HG03460 (cell line): ENCODE measurements at regions not wholly inside any gene's neighbourhood (a gene's known extent, or its start where the extent isn't known, plus 50 kb on each side); places are given as distances from the start of the nearest gene placed in this dataset.

Experiments
- ATAC-seq: cut with Tn5 transposase; IDR thresholded peaks from one replicate; pipeline ENCODE4 v1.9.1; 2021; ENCODE audit not compliant: unreplicated experiment

DNA sequence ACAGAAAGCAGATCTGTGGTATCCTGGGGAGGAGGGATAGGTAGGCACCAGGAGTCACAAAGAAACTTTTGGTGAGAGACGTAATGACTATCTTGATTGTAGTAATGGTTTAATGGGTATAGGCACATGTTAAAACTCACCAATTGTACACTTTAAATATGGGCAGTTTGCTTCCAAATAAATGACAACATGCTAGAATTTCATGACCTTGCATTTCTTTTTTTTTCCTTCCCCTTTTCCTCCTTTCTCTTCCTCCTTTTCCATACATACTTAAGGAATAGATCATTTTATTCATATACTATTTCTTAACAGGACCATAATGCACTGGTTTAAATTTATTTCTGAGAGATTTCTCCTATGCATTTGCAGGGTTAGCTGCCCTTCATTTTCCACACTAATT lies 341.8 kb downstream of the TMEM182 start:
- ATAC-seq, result no peak

DNA sequence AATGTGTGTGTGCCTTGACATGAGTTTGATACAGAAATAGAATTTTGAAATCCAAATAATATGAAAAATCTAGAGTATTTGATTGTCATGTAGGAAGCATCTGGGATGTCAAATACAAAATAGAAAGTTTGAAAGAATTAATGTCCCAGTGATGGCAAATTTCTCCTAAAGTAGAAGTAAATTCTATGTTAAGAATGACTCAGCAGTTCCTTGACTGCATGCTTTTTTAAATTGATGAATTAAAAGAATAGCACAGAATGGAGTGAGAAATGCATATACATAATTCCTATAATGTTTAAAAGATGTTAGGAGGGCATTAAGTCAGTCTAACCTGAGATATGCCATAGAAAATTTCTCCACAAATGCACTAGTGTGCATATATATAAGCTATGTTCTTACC lies 357.5 kb downstream of the TMEM182 start:
- no peak for ATAC-seq

- ATAC-seq, result no peak
Observed at GRCh38 chr2:103121106-103121505, 359.3 kb downstream of the TMEM182 start.

DNA sequence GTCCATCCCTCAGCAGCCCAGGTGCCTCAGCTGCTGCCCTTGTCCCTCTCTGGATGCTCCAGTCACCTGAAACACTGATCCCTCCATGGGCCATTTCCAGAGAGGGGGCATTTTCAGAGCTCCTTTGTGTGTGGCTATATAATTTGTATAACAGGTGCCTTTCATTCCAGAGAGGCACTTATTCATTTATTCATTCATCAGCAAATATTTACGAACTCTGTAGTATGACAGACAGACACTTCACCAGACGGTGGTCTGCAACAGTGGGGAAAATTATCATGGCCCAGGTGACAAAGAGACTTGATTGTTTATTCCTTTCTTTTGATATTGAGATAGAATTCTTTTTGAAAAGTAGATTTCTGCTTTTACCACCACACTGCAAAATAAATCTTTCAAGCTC lies 361.7 kb downstream of the TMEM182 start:
- no peak for ATAC-seq

DNA sequence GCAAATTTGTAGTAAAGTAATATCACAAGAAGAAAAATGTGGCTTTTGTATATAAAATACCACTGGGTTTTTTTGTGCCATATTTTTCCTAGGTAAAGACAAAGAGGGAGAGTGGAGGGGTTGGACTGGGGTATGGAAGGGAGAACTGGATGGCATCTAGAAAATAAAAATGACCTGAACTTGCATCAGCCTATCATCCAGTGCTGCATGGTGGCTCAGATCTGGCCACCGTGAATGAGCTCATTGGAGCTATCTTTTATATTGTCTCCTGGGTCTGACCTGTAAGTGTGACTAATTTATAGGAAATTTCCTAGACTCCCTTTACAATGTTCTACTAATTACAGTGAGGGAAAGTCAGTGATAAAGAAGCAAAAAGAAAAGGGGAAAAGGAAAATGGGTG lies 369.0 kb downstream of the TMEM182 start:
- no peak for ATAC-seq

- ATAC-seq, result peak; percentile 97
Observed at GRCh38 chr2:103132536-103133217, 370.8 kb downstream of the TMEM182 start.

- no peak for ATAC-seq
Observed at GRCh38 chr2:103135679-103136078, 373.8 kb downstream of the TMEM182 start.

DNA sequence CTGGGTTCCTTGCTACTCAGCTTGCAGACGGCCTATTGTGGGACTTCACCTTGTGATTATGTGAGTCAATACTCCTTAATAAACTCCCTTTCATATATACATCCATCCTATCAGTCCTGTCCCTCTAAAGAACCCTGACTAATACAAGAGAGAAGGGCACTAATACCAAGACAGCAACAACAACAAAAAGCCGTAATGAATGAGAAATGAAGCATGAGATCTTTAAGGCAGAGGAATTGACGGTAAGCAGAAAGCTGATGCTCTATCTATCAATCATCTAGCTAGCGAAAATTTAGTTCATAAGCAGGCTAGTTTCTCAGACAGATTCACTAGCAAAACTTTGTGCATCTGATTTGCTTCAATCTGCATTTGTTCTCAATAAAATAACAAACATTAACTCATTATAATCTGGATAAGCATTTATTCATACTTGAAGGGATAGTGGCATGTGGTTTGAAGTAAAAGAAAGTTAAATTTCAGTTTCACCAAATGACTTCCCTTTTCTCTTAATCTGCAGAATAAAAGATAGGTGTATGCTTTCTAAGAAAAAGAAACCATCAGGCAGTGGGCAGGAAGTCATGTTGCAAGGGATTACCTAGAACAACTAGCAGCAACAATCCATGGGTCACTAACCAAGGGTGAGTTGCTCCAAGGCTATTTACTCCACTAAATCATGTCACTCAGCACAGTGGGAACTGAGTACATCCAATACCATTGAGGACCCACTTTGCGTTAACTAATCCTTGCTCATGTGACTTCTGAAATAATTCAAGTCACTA lies 376.5 kb downstream of the TMEM182 start:
- ATAC-seq, result peak; percentile 79

DNA sequence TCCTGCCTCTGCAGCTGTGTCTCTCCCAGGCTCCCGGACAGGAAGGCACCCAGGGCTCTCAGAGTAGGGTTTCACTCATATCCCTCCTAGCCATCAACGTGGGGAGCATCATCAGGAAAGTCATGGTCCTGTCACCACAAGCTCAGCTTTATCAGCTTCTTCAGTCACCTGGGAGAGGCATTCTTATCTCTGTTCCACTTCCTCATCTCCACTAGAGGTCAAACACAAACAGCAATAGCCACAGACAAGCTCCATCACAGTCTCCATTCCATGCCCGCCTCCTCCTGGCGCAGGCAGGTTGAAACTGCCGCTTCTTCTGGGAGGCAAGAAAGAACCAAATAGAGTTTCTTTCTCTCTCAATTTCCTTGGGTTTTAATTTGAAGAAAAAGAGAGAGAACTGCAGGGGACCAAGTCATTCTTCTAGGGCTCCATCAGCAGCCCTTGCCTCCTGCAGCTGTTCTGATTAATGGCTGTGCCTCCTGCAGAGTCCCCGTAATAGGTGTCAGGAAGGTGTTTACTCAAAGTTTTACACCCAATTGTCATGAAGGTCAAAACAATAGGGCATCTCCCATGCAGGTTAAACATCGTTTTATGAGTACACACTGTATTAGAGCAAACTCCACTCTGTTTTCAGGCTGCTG lies 377.9 kb downstream of the TMEM182 start:
- ATAC-seq, result no peak

DNA sequence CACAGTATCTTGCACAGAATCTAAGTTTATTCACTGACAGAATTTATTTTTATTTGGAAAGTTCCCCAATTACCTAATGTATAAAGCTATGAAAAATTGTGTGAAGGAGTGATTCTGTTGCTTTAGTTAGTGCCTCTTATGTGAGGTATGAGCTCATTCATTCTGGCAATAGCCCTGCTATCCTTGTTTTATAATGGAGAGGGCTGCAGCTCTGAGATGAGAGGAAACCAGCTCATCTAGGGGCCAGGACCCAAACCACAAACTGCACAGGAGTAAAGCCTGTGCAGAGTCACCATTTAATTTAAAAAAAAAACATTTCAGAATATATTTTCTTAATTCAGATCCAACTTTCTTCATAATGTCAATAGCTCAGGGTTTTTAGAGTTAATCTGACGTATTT lies 383.0 kb downstream of the TMEM182 start:
- no peak for ATAC-seq

GRCh38 chr2:103145739-103146138 lies 383.9 kb downstream of the TMEM182 start:
- no peak for ATAC-seq

DNA sequence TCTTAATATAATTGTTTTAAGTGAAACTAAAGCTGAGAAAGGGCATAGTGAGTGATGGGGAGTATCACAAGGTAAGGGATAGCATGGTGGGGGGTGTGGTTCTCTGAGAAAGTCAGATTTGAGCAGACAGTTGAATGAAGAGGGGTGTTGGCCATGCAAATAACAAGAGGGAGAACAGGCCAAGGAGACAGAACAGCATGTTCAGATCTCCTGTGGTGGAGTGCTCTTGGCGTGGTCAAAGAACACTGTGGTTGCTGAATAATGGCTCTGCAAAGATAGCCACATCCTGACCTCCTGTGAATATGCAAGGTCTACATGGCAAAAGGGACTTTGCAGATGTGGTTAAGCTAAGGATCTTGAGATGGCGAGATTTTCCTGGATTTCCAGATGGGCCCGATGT lies 389.2 kb downstream of the TMEM182 start:
- ATAC-seq, result no peak

GRCh38 chr2:103152556-103152955 lies 390.7 kb downstream of the TMEM182 start:
- no peak for ATAC-seq

GRCh38 chr2:103153580-103154284 lies 391.9 kb downstream of the TMEM182 start:
- no peak for ATAC-seq

DNA sequence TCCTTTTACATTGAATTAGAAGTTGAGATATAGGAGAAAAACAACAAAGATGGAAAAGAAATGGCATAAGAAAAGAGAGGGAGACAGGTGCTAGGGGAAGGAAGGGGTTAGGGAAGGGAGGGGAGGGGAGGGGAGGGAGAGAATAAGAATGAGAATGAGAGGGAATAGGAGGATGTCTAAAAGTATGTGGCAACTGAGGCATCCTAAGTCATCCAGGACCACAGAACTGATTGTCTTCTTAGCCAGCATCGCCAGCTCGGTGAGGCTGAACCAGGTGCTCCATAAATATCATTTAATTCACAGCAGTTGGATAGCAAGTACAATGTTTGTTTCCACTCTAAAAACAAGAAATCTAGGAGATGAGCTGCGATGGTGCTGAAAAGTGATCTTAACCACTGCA lies 393.5 kb downstream of the TMEM182 start:
- ATAC-seq, result no peak

DNA sequence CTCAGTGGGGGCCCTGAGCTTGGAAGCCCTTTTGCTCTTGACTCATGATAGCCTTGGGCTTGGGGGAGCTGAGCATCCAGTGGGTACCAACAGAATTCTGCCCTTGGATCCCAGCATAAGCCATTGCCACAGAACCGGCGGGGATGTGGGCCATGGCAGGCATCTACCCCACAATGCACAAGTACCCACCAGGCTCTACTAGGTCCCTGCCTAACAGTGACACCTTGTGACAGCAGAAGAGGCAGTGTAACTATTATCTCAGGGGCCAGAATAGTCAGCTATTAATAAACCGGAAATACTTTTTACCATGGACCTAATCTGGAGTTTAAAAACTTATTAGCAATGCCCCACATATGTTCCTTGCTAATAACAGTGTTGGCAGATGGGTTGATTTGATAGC lies 397.2 kb downstream of the TMEM182 start:
- no peak for ATAC-seq

DNA sequence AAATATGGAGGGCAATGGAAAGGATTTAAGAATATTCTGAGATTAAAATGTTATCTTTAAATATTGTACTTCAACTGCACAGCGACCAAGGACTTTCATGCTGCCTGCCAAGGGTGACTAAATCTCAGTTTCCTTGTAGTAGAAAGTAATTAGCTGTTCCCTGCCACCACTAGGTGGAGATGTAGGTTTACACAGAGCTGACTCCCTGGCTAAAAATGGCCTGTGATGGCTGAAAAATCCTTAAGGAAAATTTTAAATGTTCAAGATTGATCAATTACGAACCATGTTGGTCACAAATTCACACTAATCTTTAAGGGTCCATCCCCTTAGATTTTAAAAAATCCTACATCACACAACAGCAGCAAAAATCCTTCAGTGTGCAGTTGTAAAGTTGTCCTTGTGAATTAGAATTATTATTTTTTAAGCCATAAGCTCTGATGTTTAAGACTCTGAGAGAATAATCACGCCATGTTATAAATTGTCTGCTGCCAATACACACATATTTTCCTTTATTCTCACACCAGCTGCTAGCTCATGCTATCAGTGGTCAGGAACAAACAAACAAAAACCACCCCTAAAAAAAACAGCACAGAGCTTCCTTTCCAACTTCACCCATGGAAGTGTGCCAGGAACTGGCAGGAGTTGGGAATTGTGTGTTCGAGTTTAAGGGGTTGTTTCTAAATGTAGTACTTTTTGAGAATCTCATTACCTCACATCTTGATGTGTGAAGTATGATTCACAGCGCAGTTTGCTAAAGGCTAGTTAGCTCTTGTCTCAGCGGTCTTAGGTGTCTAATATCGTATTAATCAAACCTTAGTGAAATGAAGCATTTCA lies 399.8 kb downstream of the TMEM182 start:
- peak; percentile 62 for ATAC-seq

DNA sequence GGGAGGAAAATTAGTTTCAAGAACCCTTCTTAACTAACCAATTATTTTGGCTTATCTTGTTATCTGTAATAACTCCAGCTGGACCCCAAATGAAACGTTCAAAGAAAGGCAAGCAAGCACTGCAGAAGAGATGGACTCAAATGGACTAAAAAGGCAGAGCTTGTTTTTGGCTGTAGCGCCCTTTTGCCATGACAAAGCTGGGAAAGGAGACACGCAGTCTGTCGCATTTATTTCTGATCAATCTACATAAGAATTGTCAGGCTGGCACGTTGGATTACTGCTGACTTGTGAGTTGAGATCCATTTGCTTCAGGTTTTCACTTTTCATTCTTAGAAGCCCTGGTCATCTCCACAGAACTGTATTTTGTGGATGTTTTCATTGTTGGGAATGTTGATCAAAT lies 402.9 kb downstream of the TMEM182 start:
- no peak for ATAC-seq

DNA sequence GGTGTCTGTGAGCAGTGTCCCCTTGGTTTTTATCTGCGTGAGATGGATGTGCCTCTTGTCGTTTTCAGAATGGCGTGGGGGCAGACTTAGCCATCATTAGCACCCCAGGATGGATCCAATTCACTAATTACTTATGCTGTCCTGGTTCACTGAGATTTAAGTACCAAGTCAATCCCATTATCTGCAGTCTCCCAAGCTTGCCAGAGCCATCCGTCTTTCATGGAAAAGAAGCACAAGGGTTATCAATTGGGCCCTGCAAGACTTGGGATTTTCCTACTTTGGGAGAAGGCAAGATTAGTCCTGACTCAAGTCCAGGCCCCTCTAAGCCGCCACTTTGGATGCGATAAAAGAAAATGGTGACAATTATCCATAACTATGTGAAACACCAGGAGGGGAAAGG lies 404.0 kb downstream of the TMEM182 start:
- ATAC-seq, result no peak

- no peak for ATAC-seq
Observed at GRCh38 chr2:103166456-103167324, 404.9 kb downstream of the TMEM182 start.
